Brain pericyte (primary cell): ENCODE measurements at regions not wholly inside any gene's neighbourhood (a gene's known extent, or its start where the extent isn't known, plus 50 kb on each side); places are given as distances from the start of the nearest gene placed in this dataset.

Source experiments
- DNase-seq: peaks from one replicate; pipeline ENCODE4 v3.0.0-alpha.2; 2012; ENCODE audit warnings: low read depth, low spot score

- DNase-seq, result no peak
These were observed 139.4 kb upstream of the FRMD6 start for GRCh38 chr14:51512316-51512715.

GRCh38 chr14:51513281-51513680, 138.4 kb upstream of the FRMD6 start:
- DNase-seq, result no peak

- no peak for DNase-seq
These were observed 137.8 kb upstream of the FRMD6 start for GRCh38 chr14:51513933-51514332.

GRCh38 chr14:51515611-51516010, 136.1 kb upstream of the FRMD6 start:
- DNase-seq, result no peak

GRCh38 chr14:51516706-51517395, 134.9 kb upstream of the FRMD6 start:
- DNase-seq, result no peak

- DNase-seq, result no peak
These were observed 133.4 kb upstream of the FRMD6 start for GRCh38 chr14:51518280-51518679.

GRCh38 chr14:51518711-51519110, 133.0 kb upstream of the FRMD6 start:
- no peak for DNase-seq

- no peak for DNase-seq
These were observed 131.6 kb upstream of the FRMD6 start for GRCh38 chr14:51520087-51520486.

GRCh38 chr14:51521764-51522163, 129.9 kb upstream of the FRMD6 start:
- DNase-seq, result no peak

GRCh38 chr14:51523243-51523642, 128.5 kb upstream of the FRMD6 start:
- DNase-seq, result no peak

GRCh38 chr14:51525739-51526138, 126.0 kb upstream of the FRMD6 start:
- no peak for DNase-seq

- DNase-seq, result no peak
These were observed 124.6 kb upstream of the FRMD6 start for GRCh38 chr14:51527073-51527472.

- no peak for DNase-seq
These were observed 122.0 kb upstream of the FRMD6 start for GRCh38 chr14:51529736-51530135.

GRCh38 chr14:51533160-51533559, 118.5 kb upstream of the FRMD6 start:
- DNase-seq, result no peak

- no peak for DNase-seq
These were observed 117.7 kb upstream of the FRMD6 start for GRCh38 chr14:51533872-51534553.

- no peak for DNase-seq
These were observed 117.1 kb upstream of the FRMD6 start for GRCh38 chr14:51534610-51535011.

- DNase-seq, result no peak
These were observed 116.2 kb upstream of the FRMD6 start for GRCh38 chr14:51535443-51536044.

- DNase-seq, result no peak
These were observed 112.7 kb upstream of the FRMD6 start for GRCh38 chr14:51538973-51539372.

- no peak for DNase-seq
These were observed 112.1 kb upstream of the FRMD6 start for GRCh38 chr14:51539571-51540037.

- no peak for DNase-seq
These were observed 111.3 kb upstream of the FRMD6 start for GRCh38 chr14:51540364-51540763.

- no peak for DNase-seq
These were observed 107.2 kb upstream of the FRMD6 start for GRCh38 chr14:51544471-51544870.

- no peak for DNase-seq
These were observed 106.8 kb upstream of the FRMD6 start for GRCh38 chr14:51544901-51545300.

- DNase-seq, result no peak
These were observed 106.3 kb upstream of the FRMD6 start for GRCh38 chr14:51545396-51545795.
